Right lobe of liver (tissue), 4 donors: ENCODE measurements at regions not wholly inside any gene's neighbourhood (a gene's known extent, or its start where the extent isn't known, plus 50 kb on each side); places are given as distances from the start of the nearest gene placed in this dataset.
"Not testable (repeated sequence)": the region's sequence is repeated elsewhere in the genome, so short reads cannot be mapped to it uniquely, and the experiment has no call there.

Experiments
- CTCF ChIP-seq, 4 donors: fragments of 200-600 bp in 3 of 4; fragments of 450-650 bp in 1 of 4; IDR thresholded peaks; one replicate each; pipeline versions ENCODE4 v1.5.1 to v1.8.0; 2016 to 2022; ENCODE audit warnings: antibody characterized with exemption in 4 of 4, mild to moderate bottlenecking in 2 of 4
- POLR2A ChIP-seq: fragments of 450-650 bp; IDR thresholded peaks from one replicate; pipeline ENCODE4 v1.6.1; 2017; ENCODE audit warnings: antibody characterized with exemption, mild to moderate bottlenecking
- donor health status: DM: no; HTN: no; CAD: no.
- donor health status: DM: no; HTN: no; CAD: no.
- donor health status: DM: no; HTN: yes; CAD: no.

- TF ChIP-seq CTCF (IDR thresholded peaks at IDR 0.05); POLR2A: not testable (repeated sequence)
These were observed 659.9 kb downstream of the ANKRD30B start for GRCh38 chr18:15407874-15408273.
